Stimulated activated CD4-positive, alpha-beta T cell treated with anti-CD3 and anti-CD28 coated beads, Interleukin-2, amount 100 ng/mL, for 4 hours (primary cell): ENCODE measurements at regions not wholly inside any gene's neighbourhood (a gene's known extent, or its start where the extent isn't known, plus 50 kb on each side); places are given as distances from the start of the nearest gene placed in this dataset.

Experiments used
- DNase-seq: peaks from one replicate; pipeline ENCODE4 v3.0.0-alpha.2; 2020; ENCODE audit warnings: low read depth

DNA sequence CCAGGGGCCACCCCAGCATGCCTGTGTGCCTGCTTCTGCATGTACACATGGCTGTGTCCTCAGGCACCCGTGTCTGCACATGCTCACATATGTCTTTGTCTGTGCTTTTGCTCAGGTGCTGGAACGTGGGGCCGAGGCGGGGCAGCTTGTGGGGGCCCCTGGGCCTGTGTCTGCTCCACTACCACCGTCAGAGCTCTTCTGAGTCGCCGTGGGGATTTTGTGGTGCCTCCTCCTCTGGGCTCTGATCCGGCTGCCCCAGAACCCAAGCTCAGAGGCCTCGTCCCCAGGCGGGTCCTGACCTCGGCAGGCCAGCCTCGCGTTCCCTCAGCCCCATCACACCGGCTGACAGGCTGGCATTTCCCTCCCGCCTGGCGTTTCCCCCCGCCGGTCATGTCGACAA lies 104.6 kb upstream of the ACTRT2 start:
- no peak for DNase-seq

- DNase-seq: no peak
Observed at GRCh38 chr1:2917284-2917683, 104.0 kb upstream of the ACTRT2 start.

GRCh38 chr1:2918441-2918840 lies 102.8 kb upstream of the ACTRT2 start:
- DNase-seq: no peak

DNA sequence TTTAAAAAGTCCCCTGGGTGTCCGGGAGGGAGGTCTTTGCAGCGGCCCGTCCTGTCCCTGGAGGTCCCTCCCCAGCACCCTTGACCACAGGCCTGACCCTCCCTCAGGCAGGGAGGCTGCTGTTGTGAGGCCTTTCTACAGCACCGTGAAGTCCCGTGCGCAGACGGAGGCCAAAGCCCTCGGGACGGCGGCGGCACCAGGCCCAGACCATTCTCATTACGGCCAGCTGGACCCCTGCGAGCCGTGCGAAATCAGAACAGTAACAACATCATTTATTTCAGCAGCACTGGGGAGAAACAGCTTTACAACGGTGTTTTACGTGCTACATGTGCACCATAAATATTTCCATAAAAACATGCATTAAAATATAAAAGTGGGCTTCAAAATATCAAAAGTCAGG lies 101.4 kb upstream of the ACTRT2 start:
- DNase-seq: no peak

DNA sequence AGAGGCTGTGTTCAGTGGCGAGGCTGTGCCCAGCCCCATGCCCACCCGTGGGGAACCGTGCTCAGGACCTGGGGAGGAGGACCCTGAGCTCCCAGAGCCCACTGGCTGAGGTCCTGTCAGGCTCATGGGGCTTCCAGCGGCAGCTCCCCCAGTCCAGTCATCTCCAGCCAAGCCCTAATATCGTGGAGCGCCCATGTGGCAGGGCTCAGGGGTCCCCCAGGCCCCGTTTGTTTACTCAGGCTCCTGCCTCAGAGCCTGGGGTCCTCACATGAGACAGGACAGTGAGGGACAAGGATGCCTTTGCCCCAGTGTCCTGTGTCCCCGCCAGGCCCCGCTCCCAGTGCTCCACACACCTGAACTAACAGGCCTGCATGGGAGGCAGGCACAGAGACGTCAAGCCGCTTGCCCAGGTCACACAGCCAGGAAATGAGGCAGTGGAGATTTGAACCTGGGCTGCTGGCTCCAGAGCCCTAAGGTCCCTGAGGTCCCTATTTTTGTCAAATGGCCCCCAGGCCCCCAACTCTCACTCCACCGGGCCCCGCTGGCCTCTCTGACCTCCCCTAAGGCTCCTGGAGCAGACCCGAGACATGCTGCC lies 100.7 kb upstream of the ACTRT2 start:
- no peak for DNase-seq

DNA sequence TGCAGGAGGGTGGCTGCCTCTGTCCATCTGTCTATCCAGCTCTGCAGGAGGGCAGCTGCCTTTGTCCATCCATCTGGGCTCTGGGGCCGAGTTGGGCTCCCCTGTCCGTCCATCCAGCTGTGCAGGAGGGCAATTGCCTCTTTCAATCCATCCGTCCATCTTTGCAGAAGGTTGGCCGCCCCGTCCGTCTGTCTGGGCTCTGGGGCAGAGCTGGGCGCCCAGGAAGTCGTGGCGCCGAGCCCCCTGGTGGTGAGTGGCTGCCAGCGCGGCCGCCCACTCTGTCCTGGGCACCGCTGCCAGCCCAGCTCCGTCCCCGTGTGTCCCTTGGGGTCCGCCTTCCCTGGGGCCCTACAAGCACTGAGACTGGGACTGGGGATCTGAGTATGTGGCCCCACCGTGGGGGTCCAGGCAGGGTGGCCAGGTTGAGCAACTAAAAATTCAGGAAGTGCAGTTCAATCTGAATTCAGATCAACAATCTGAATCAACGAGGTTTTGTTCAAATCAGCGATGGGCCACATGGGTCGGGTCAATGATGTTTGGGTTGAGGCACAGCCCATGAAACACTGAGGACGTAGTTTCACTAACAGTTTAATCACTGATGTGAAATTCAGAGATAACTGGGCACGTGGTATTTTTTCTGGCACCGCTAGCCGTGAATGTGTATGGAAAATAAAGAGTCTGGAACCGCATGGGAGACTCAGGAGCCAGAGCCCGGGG lies 99.1 kb upstream of the ACTRT2 start:
- DNase-seq: no peak

DNA sequence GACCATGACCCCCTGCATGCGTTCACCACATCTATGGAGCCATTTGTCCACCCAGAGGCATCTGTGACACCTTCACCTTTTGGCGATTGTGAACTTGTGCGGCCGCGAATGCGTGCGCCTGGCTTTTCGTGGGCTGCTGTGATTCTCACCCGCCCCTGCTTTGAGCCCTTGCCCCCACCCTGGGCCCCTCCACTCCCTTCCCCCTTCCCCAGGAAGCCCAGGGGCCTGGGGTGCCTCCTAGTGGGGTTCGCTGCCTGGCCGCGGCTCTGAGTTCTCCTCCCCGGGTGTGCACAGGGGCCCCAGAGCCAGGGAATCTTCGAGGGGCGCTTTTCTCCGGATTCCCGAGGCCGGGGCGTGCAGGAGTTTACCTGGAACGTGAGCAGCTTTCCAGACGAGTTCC lies 97.9 kb upstream of the ACTRT2 start:
- DNase-seq: no peak

DNA sequence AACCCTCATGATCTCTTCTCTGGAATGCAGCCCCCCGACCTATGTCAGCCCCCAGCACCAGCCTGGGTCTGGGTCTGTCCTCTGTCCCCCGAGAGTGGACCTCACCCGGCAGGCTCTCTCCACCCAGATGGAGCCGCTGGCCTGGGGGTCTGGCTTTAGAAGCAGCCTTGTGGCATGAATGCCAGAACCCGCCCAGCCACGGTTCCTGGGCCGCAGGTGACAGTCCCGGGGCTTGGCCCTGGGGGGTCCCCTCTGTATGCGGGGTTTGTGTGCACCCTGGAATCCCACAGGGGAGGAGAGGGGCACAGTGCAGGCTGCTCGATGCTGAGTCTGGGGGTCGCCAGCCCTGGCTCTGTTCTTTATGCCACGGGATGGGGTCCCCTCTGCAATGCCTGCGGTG lies 96.0 kb upstream of the ACTRT2 start:
- no peak for DNase-seq

- DNase-seq: no peak
Observed at GRCh38 chr1:2925918-2926317, 95.3 kb upstream of the ACTRT2 start.

- DNase-seq: no peak
Observed at GRCh38 chr1:2926447-2927055, 94.7 kb upstream of the ACTRT2 start.

DNA sequence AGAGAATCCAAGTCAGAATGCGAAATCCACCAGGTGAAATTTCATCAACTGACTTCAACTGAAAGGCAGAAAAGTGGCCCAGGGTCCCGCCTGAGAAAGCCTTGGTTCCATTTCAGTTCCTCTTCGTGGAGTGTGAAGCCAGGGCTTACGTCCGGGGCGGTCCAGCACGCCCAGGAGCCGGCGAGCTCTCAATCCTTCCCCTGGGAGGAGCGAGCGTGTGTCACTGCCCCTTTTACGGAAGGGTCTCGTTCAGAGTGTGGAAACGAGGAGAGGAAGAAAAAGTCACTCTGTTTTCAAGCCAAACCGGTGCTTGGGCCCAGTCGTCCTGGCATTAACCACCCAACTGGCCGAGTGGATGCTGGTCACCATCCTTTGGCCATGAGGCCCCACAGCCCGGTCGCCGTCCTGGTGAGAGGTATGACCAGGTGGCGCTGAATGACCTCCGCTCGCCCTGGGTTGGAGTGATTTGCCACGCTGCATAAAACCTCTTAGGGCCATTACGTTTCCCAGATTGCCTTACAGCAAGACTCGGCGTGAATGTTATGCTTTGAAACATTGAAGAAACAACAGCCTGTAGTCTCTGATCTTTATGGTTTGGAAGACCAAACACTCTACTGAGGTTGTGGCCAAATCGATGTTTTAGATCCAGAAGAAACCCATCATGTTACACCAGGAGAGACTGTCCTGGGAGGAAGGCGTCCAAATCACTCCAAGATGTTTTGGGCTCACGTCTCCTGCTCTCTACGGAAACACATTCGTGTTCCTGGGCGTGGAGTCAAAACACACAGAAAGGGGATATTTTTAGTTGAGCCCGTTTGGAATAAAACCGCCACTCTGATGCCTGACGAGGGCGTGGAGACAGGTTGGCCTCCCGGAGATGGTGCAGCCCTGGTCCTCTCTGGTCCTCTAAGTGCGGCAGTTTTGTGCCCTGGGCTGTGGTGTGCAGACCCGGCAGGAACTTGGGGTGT lies 93.6 kb upstream of the ACTRT2 start:
- no peak for DNase-seq

DNA sequence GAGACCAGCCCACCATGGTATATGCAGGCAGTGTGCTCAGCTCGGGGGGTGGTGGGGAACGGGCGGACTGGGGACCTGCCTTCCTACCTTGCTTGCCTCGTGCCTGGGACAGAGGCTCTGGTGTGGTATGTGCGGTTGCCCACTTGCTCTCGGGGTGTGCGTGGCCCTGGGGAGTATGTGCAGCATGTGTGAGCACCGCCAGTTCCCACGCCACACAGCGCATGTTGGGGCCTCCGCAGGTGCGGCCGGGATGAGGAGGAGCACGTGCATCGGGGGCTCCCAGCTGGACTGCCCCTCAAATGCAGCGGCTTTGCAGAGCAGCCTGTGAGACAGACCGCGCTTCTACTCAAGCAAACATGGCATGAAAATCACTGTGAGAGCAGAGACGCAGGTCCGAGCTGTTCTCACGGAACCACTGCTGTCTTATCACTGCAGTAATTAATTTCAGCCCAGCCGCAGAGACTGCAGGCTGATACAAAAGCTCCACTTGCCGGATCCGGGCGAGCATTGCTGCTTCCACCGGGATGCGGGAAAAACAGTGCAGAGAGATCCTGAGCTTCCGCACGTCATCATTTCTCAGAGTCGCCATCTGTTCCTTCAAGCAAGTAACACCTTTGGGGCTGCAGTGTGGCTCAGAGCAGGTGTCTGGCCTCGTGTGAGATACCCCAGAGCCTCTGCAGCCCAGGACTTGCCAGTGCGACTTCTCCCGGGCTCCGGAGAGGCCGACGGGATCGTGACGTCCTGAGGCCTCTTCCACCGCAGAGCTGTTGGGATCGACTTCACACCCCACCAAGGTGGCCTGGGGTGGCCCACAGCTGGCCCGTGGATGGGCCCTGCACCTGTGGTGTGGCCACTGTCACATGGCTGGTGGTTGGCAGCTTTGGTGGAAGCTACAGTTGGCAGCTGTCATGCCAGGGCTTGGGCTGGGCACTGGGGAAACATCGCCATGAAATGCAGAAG lies 92.6 kb upstream of the ACTRT2 start:
- DNase-seq: no peak

DNA sequence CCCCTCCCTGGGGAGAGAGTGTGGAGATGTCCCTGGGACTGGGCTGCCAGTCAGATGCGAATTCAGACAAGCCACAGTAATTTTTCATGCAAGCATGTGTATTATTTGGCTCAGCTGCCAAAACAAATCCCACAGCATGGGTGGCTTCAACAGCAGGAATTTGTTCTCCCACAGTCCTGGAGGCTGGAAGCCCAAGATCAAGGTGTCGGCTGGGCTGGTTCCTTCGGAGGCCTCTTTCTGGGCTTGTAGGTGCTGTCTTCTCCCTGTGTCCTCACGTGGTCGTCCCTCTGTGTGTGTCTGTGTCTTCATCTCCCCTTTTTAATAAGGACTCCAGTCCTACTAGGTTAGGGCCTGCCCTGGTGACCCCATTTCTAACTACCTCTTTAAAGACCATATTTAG lies 91.9 kb upstream of the ACTRT2 start:
- DNase-seq: no peak

DNA sequence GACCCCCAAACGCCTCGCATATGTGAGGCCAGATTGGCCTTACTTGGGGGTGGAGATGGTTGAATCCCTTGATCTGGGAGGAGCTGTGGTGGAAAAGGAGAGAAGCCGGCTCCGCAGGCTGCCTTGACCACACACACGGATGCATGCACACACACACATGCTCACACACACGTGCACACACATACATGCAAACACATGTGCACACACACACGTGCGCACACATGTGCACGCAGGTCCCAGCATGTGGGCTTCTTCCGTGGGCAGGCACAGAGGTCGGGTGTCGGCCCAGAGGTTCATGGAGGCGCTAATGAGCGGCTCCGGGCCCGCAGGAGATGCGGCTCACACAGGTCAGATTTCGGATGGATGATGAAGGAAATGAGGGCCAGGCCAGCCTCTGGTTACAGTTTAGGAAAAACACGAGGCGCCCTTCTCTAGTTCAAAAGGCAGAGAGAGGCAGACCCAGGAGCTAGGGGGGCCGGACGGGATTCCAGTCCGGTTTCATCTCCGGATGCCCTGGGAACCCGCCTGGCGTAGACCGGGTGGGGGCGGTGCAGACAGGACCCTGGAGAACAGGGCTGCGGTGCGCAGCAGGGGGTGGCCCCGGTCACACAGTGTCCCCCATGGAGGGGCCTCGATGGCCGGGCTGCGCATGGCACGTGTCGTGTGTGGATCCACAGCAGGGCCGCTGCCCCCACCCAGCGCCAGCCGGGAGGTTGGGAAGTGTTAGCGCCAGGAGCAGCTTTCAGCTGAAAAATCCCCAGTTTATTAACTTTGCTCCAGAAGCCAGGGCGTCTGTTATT lies 91.1 kb upstream of the ACTRT2 start:
- DNase-seq: no peak

- no peak for DNase-seq
Observed at GRCh38 chr1:2930913-2931723, 90.1 kb upstream of the ACTRT2 start.

GRCh38 chr1:2931724-2932401 lies 89.4 kb upstream of the ACTRT2 start:
- DNase-seq: no peak

DNA sequence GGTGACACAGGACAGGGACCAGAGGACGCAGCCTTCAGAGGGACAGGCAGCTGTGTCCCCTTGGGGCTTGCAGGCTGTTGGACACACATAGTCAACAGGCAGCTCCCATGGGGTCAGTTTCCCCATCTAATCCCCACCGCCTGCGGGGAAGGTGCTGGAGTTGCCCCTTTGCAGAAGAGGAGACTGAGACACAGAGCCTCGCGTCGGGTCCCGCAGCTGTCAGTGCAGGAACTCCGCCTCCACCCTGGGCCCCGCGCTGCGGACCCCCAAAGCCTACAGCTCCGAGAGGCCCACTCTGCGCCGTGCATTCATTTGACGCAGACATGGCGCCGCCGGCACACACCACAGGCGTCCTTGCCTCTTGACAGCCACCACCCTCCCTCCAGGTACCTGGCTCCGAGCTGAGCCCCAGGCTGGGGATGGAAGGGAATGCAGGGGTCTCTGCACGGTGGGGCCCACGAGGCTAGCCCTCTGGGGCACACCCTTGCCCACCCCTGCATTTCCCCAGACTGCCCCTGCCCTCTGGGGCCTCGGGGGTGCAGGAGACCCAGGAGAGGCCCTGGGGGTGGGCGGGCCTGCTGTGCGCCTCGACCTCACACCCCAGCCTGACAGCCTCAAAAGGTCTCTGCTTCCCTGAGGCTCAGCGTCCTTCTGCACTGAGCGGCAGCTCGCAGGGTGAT lies 88.5 kb upstream of the ACTRT2 start:
- no peak for DNase-seq

- DNase-seq: no peak
Observed at GRCh38 chr1:2933431-2934155, 87.7 kb upstream of the ACTRT2 start.
